8988T (cell line): ENCODE measurements at regions not wholly inside any gene's neighbourhood (a gene's known extent, or its start where the extent isn't known, plus 50 kb on each side); places are given as distances from the start of the nearest gene placed in this dataset.

ENCODE experiments used
- DNase-seq: peaks from one replicate; pipeline ENCODE4 v3.0.0; 2011

DNA sequence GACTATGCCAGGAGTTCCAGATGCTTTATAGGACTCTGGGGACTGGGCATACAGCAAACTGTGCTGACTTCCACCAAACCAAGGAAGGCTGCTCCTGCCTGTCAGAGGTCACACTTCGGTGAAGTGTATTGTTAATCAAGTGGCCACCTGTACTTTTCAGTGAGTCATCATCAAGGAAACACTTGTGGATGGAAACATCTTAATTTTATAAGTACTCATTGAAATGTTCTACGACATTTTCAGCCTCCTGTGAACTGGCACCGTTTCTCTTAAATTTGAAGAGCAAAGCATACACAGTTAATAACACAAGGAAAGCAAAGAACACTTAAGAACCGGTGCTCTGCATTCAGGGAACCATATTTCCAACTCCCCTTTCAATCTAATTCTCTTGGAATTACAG is 801.7 kb upstream of the DPPA4 start:
- DNase-seq = no peak

DNA sequence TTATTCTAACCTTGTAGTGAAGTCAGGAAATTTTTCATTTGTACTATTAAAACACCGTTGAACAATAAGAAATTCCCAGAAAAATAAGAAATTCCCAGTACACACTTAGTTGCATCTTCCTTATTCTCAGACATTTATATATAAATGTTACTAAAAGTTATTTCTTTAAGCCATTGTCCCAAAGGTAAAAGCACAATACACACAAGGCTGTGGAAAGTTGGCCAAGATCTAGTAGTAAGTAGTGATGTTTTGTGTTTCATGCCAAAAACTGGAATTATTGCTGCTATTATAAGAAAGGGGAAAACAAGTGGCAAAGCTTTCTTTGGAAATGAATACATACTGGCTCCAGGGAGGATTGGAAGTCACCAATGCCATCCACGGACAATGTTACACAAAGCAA is 802.5 kb upstream of the DPPA4 start:
- DNase-seq = no peak

DNA sequence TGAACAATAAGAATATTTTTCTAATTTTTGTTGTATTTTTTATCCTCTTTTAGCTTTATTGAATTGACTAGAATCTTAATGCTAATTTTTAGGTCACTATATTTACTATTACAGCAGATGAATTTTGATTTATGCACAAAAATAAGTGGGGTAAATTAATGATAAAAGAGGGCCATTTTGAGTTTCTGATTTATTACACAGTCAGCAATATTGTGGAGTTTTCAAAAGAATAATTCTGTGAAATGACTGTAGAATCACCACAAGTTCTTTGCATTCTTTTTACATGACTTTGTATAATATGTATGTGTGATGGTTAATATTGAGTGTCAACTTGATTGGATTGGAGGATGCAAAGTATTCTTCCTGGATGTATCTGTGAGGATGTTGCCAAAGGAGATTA is 812.4 kb upstream of the DPPA4 start:
- DNase-seq = no peak

DNA sequence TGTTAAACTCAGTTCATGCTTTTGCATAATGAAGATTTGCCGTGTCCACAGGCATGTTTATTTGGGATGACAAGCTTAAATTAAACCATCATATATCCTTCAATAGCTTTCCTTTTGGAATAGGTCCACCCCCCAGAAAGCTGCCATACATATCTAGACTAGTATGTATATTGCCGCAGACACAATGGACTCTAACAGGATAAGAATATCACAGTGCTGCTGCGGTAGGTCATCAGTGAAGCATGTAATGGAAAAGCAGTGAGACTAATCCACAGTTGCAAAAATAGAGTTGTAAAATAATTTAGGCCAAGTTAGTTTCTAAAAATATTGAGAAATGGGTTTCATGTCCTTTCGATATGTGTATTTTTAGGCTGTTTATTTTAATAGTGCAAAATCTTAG is 819.9 kb upstream of the DPPA4 start:
- DNase-seq = no peak

DNA sequence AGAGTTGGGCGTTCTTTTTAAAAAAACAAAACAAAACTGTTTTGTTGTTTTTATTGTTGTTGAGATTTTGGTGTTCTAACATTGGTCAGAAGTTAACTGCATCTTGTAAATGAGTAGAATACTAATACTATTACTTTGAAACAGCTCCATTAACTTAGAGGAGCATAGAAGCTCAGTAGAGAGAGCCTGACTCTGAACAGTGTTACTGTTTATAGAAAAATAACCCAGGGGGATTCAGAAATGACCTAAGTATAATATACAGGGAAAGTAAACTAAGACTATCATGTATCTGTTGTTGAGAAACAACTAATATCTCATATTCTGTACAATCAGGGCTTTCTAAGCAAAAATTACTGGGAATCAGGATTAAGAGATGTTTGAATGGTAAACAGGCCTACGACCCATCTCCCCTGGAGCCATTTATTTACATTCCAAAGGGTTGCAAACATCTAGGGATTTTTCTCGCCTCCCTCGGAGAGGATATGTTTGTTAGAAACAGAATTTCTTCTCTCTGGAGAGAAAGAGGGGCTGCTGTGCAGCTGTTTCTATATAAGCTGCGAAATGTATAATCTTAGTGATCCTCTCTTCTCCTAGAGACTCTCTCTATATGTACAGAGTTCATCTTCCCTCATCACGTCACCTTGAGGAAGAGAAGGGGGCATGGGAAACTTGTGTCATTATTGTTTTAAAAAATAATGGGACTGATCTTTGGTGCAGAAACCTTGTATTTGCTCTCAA is 827.5 kb upstream of the DPPA4 start:
- no peak for DNase-seq

DNA sequence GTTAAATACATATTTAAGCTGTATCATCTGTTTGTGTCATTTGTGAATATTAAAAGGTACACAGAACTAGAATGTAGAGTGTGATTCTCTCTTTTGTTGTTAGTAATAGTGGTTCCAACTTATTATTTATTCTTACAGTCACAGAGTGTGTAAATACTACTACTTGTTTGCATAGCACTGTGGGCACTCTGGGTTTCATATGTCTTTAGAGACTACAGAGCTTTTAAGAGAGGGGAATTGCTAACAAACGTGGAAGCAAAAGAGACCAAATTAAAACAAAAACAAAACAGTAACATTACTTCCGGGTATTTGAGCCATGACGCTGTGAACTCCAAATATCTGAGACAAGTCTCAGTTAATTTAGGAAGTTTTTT is 828.0 kb upstream of the DPPA4 start:
- DNase-seq = no peak

DNA sequence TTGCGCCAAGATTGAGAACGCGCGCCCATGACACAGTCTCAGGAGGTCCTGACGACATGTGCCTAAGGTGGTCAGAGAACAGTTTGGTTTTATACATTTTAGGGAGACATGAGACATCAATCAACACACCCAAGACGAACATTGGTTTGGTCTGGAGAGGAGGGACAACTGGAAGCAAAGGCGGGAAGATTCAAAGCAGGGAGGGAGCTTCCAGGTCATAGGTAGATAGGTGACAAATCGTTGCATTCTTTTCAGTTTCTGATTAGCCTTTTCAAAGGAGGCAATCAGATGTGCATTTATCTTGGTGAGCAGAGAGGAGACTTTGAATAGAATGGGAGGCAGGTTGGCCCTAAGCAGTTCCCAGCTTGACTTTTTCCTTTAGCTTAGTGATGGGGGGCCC is 828.4 kb upstream of the DPPA4 start:
- DNase-seq = no peak

DNA sequence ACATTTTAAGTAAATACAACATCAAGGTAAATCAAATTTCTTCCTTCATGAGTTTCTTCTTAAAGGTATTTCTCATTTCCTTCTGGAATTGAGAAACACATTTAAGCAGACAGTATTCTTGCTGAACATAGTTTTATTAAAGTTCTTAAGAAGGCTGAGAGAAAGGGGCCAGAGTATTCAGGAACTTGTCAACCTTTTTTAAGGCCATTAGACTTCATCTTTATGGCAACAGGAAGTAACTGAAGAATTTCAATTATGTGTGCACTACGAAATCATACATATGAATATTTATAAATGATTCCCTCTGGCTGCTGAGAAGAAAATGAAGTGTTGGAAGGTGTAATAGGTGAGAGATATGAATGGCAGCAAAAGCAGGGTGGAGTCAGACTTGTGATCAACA is 829.4 kb upstream of the DPPA4 start:
- no peak for DNase-seq

DNA sequence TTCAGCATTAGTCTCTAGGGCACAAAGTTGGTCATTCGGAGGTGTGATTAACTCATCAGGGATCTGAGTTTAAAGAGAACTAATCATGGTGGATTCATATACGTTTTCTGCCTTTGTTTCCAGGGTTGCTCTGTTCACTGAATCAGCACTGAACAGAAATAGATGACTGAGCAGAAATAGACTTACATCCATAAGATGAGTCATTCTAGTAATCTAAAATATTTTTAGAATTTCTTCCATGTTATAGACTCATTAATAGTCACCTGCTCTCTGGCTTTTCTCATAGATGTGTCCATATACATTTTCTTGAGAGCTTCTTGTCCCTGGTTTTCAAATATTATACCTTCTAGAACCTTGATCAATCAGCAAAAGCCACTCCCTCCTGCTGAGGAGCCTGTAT is 837.6 kb upstream of the DPPA4 start:
- no peak for DNase-seq

DNA sequence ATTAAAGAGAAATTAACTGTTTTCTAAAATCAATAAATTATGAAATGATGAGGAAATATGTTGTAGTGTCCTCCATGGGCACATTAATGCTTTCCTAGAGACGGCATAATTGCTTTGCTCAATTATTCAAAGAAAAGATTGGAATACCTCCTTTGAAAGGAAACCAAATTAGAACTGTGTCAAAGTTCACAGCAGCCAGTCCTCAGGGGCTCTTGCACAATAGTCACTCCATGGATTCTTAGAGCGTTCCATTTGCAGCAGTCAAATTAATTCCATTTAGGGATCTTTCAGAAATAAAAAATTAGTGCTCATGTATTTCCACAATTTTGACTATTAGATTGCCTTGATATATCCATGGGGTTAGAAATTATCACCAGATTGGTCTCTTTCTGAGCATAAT is 841.6 kb upstream of the DPPA4 start:
- no peak for DNase-seq

DNA sequence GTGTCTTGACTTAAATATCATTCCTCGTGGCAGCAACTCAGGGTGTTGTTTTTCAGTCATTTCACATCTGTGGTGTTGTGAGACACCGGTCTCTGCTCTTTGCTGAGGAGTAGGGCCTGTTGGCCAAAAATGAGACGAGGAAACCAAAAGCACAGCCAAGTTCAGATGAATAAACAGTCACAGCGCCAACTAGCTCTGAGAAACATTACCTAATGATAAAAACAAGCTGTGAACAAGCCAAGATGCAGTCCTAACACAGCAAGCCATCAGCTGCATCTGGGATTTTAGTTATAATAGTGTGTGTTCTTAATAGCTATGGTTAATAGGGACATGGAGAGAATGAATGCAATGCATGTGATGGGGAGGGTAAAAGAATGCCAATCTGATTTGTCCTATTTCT is 843.4 kb upstream of the DPPA4 start:
- DNase-seq = no peak

DNA sequence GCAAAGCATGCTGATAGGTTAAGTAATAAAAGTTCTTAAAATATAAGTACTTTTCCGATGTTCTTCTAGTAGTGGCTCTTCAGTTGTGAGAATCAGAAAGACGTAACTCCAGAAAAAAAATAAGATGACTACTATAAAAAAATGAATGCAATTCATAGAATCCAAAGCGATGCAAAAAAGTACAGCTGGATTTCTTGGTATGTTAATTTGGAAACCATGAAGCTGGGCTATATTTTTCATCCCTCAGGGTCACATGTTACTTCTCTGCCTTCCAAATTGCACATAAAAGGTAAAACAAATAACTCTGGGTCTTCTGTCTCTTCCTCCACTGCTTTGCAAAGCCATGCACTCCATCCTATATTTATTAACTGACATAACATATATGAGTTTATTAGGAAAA is 843.9 kb upstream of the DPPA4 start:
- DNase-seq = no peak

DNA sequence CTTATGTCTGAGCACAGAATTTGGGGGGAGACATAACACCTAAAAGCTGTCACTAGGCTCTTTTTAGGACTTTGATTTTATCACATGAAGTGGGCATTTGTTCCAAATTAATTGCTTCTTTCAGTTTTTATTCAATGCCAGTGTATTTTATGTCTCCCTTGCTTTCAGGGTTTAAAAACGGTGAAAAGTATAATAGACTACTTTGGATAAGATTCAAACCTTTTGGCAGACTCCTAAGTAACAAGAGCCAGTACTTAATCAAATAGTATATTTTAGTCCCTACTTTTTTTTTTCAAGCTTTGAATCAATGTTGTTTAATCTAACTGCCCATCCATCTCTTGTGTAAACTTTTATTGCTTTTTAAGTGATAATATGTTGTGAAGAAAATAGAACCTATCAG is 847.2 kb upstream of the DPPA4 start:
- DNase-seq = no peak

DNA sequence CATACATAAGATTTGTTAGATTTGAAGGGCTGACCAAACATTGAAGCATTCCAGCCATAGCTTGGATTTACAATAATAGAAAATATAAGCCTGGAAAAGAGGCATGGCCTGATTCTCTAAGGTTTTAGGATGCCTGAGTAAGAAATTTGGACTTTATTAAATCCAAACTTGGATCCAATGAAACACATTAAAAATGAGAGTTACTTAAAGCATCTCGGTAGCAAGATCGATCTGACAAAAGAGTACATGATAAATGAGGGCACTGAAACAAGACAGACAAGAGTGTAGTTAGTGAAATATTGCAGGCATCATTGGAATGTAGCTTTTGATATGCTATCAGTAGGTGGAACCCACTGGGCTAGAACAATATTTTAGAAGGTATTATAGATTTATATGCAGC is 855.7 kb upstream of the DPPA4 start:
- DNase-seq = no peak

DNA sequence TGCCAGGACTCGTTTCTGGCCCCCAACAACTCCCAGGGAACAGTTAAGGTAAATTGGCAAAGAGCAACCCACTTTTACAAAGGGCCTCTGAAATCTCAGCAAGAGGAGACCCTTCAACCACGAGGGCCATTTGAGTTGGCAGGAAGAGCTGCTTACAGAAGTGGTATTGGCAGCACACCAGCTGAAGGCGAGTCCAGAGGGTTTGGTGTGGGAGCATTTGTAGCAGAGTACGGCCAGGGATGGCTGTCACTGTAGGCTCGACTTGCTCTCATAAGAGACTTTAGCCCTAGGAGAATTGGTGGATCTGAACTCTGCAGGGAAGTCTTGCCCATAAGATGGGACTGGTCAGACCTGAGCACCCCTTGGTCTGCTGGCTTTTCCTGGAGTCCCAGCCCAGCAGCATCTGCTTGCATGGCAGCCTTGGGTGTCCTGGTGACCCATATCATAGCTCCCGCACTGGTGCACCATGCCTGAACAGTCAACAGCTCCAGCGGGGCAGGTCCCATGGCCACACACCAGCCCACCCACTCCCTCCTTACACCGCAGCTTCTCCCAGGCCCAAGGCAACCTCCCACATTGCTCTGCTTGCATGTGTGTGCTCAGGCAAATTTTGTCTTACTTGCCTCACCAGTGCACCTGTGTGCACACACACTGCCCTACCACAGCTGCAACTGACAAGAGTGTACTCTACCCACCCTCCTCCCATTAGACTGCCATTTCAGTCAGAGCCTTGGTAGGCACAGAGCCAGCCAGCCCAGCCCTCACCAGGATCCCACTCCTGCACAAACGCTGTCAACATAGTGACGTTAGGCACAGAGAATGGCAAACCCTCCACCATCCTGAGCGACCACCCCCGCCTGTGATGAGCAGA is 861.6 kb upstream of the DPPA4 start:
- no peak for DNase-seq

DNA sequence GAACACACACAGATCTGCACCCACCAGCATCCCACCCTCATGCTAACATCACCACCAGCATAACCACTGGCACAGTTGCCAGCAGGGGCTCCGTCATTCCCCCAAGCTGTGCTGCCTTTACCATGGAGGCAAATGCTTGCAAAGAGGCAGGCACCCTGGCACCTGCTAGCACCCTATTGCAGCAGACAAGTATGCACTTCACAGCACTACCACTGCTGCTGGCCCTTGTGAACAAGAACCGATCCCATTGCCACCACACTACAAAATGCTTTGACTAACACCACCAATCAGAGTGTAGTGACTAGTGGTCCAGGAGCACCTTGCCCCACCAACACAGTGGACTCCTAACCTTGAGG is 862.2 kb upstream of the DPPA4 start:
- DNase-seq = no peak

DNA sequence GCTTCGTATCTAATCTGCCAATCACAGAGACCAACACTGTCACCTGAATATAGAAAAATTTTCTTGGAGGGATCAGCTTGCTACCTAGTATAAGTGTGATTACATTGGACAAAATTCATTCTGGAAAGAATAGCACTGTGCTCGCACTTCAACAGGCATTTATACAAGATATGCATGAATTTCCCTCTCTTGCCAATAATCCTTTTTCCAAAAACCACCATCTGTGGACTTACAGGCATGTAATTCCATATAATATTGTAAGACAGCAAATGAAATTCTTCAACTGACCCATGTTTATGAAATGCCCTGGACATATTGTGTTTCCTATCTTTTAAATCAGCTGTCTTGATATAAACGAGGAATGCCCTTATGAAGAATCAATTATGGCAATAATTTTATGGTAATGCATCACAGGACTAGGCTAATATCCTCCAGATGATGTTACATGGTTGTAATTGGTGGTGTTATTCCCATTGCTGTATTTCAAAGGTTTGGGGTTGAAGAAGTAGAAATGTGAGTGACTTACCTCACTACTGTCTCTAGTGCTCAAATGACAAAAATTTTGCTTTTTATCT is 861.4 kb upstream of the NECTIN3 start:
- no peak for DNase-seq

DNA sequence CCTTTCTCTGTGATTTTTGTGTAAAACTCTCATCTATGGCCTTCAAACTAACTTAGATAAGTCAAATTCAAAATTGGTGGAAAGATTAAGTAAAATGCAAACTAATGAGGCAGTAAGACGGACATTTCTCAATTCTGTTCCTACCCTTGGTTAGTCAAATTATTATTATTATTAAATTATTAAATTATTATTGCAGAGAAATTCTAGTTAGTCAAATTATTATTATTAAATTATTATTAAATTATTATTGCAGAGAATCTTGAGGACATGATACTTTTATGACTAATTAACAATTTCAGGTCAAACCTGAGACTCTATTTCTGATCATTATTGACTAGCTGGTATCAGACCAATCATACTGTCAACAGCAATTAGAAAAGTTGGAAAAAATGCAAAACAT is 845.0 kb upstream of the NECTIN3 start:
- no peak for DNase-seq

DNA sequence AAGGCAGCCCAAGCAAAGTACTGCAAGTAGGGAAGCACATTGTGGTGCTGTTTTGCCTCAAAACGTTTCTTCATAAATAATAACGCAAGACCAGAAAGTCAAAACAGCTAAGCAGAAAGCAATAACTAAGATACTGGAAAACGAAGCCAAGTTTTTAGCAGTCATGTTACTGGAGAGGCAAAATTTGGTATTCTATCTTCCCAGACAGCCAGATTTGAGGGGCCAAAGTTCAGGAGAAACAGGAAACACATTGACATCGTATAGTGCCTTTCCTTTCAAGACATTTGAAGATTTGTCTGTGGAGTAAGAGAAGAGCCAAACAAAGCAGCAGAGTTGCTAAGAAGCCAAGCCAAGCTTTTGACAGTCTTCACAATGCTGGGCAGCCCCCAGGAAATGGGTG is 843.6 kb upstream of the NECTIN3 start:
- DNase-seq = no peak

DNA sequence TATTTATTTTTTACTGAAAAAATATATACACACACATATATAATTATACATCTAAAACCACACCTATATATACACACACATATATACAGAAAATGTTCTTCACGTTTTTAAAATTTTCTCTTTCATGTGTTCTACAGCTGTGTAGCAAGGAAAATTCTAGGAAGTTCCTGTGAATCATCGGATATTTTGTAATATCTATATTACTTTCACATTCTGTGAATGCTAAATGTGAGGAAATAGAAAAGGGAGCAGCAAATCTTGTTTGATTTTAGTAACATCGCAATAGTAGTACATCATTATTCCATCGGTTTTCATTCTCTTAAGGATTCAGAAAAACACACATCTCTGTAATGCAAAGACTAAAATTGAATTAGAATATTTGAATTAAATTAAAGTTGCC is 836.8 kb upstream of the NECTIN3 start:
- DNase-seq = no peak

DNA sequence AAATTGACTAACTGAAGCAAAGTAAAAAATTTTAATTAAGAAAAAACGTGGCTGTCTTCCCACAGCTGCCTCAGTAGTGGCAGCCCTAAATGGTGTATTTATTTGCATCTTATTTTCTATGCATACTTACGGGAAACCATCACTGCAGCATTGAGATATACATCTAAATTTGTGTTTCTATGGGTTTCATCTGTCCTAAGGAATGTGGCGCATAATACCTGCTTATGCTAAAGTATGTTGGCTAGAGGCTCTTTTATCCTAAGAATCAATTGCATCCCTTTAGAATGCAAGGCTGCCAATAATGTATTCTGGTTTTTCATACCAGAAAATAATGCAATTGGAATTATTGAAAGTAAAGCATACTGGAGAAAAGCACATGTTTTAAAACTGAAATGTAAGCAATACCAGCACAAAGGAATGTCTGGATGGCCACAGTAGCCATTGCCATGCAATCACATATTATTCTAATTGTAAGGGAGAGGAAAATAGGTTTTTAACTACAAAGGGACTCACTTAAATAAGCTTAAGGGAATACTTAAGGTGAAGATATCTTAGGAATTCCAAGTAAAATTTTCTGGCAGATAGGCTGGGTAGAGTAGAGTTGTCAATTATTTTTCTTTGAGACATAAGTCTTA is 834.5 kb upstream of the NECTIN3 start:
- no peak for DNase-seq

DNA sequence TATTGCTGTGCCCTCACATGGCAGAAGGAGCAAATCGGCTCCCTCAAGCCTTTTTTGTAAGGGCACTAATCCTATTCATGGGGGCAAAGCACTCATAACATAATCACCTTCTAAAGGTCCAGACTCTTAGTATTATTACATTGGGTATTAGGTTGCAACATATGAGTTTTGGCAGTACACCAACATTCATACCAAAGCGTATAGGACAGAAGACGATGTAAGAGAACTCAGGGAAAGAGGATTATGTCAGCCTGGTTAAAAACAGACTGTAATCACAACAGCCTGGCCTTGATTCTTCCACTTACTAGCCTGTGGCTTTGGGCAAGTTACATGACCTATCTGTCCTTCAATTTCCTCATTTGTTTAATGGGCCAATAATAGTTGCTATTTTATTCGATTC is 828.5 kb upstream of the NECTIN3 start:
- no peak for DNase-seq

DNA sequence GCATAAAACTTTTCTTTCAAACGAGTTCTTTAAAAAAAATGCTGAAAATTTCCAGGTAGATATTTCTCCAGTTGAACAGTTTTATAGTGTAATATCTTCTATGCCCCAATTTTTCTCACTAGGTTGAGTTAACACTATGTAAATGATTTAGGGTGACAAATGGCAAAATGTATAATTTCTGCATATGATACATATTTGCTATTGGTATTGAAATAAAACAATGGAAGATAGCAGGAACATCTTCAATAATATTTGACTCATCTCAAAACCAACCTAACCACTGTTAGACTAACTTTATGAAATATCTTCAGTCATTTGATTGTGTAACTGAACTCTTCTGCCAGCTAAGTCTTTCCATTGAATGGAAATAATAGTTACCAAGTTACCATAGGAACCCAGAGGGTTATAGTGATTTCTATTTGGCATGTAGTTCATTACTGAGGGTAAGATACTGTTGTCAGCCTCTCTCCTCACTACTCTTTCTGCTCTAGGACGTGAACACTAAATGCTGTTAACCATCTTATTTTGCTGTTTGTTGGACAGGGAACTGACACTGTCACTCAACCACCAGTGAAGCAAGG is 824.7 kb upstream of the NECTIN3 start:
- no peak for DNase-seq

DNA sequence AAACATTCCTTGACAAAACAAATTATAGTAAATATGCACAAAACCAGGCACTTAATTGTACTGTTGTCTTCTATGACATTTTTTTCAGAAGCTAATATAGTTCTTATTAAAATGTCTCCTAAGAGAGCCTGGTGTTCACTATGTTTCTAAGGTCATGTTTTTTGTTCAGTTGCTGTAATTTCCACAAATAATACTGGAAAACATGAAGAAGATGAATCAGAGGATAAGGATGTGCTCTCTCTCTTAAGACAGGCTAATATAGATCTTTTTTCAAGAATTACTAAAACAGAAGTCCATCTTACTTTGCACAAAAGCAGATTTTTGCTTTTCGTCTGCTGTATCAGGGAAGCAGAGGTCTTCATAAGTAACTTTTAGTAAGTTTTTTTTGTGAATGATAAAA is 823.0 kb upstream of the NECTIN3 start:
- DNase-seq = no peak
